ENCODE measurements at regions not wholly inside any gene's neighbourhood (a gene's known extent, or its start where the extent isn't known, plus 50 kb on each side); places are given as distances from the start of the nearest gene placed in this dataset.

- Mint-ChIP-seq H3K9me3 (ENCODE audit: unreplicated experiment) (no peaks in the 10 kb centered on the region), H3K27ac (ENCODE audit: unreplicated experiment) (no peak overlapping the region), H3K27me3 (ENCODE audit: insufficient read depth, unreplicated experiment) (peaks cover 12% of the 10 kb centered on the region), H3K36me3 (ENCODE audit: insufficient read depth, unreplicated experiment) (no peaks in the 10 kb centered on the region), H3K4me1 (ENCODE audit: low read depth, unreplicated experiment) (no peaks in the 10 kb centered on the region), H3K4me3 (ENCODE audit: unreplicated experiment) (no peak overlapping the region)
- BruUV-seq (replicated peaks) = no TSS peak
- Histone ChIP-seq H3K4me1 (no peaks in the 10 kb centered on the region), H3K36me3 (ENCODE audit: control insufficient read depth, insufficient read depth, low read length) (no peaks in the 10 kb centered on the region), H3K9me3 (no peaks in the 10 kb centered on the region), H3K4me3 (ENCODE audit: low read depth, low read length) (no peak overlapping the region), H3K27me3 (replicated peaks; ENCODE audit: control insufficient read depth, insufficient read depth, low read length) (no peaks in the 10 kb centered on the region)
- ChIA-PET CTCF (no interaction called here), POLR2A (no interaction called here)
- no peak for DNase-seq
- intact Hi-C loops (cut with micrococcal nuclease; ENCODE audit: unreplicated experiment) = no loop called here
- TF ChIP-seq CTCF (IDR thresholded peaks at IDR 0.05; ENCODE audit: insufficient read depth in 1 of 2, low read depth in 1 of 2, low read length in 1 of 2, severe bottlenecking in 1 of 2, unreplicated experiment in 1 of 2) = no peak
Observed at GRCh38 chr10:91350651-91351081, 59.5 kb upstream of the HECTD2 start.

- H3K4me1 ChIP-seq = no peaks in the 10 kb centered on the region
- no TSS peak for BruUV-seq (replicated peaks)
- H3K9me3 ChIP-seq = no peaks in the 10 kb centered on the region
- no peak for TF ChIP-seq CTCF (IDR thresholded peaks at IDR 0.05; ENCODE audit: insufficient read depth in 1 of 2, low read depth in 1 of 2, low read length in 1 of 2, severe bottlenecking in 1 of 2, unreplicated experiment in 1 of 2)
- Mint-ChIP-seq H3K27ac (ENCODE audit: unreplicated experiment) (no peak overlapping the region), H3K4me3 (ENCODE audit: unreplicated experiment) (no peak overlapping the region), H3K4me1 (ENCODE audit: low read depth, unreplicated experiment) (no peaks in the 10 kb centered on the region), H3K27me3 (ENCODE audit: insufficient read depth, unreplicated experiment) (peaks cover 9% of the 10 kb centered on the region), H3K36me3 (ENCODE audit: insufficient read depth, unreplicated experiment) (no peaks in the 10 kb centered on the region), H3K9me3 (ENCODE audit: unreplicated experiment) (no peaks in the 10 kb centered on the region)
- H3K27me3 ChIP-seq (replicated peaks; ENCODE audit: control insufficient read depth, insufficient read depth, low read length) = no peaks in the 10 kb centered on the region
- POLR2A ChIA-PET = no interaction called here
- no peaks in the 10 kb centered on the region for H3K36me3 ChIP-seq (ENCODE audit: control insufficient read depth, insufficient read depth, low read length)
- intact Hi-C loops (cut with micrococcal nuclease; ENCODE audit: unreplicated experiment) = no loop called here
- no peak for DNase-seq
- CTCF ChIA-PET = no interaction called here
- no peak overlapping the region for H3K4me3 ChIP-seq (ENCODE audit: low read depth, low read length)
Observed at GRCh38 chr10:91352760-91353159, 57.4 kb upstream of the HECTD2 start.

- TF ChIP-seq CTCF (IDR thresholded peaks at IDR 0.05; ENCODE audit: insufficient read depth in 1 of 2, low read depth in 1 of 2, low read length in 1 of 2, severe bottlenecking in 1 of 2, unreplicated experiment in 1 of 2) = no peak
- CTCF ChIA-PET = no interaction called here
Observed at GRCh38 chr10:91354166-91355075, 55.7 kb upstream of the HECTD2 start.

More at GRCh38 chr10:91354166-91355075, 55.7 kb upstream of the HECTD2 start:
- Histone ChIP-seq H3K4me1 (no peaks in the 10 kb centered on the region), H3K4me3 (ENCODE audit: low read depth, low read length) (no peak overlapping the region), H3K36me3 (ENCODE audit: control insufficient read depth, insufficient read depth, low read length) (no peaks in the 10 kb centered on the region), H3K27me3 (replicated peaks; ENCODE audit: control insufficient read depth, insufficient read depth, low read length) (no peaks in the 10 kb centered on the region), H3K9me3 (no peaks in the 10 kb centered on the region)
- DNase-seq = no peak
- H3K27me3 Mint-ChIP-seq (ENCODE audit: insufficient read depth, unreplicated experiment) = peaks cover 5% of the 10 kb centered on the region
- intact Hi-C loops (cut with micrococcal nuclease; ENCODE audit: unreplicated experiment) = no loop called here
- no peaks in the 10 kb centered on the region for H3K36me3 Mint-ChIP-seq (ENCODE audit: insufficient read depth, unreplicated experiment)
- POLR2A ChIA-PET = no interaction called here
- BruUV-seq (replicated peaks) = no TSS peak
- no peak overlapping the region for H3K4me3 Mint-ChIP-seq (ENCODE audit: unreplicated experiment)
- H3K4me1 Mint-ChIP-seq (ENCODE audit: low read depth, unreplicated experiment) = no peaks in the 10 kb centered on the region
- no peaks in the 10 kb centered on the region for H3K9me3 Mint-ChIP-seq (ENCODE audit: unreplicated experiment)
- no peak overlapping the region for H3K27ac Mint-ChIP-seq (ENCODE audit: unreplicated experiment)
